ENCODE measurements at regions not wholly inside any gene's neighbourhood (a gene's known extent, or its start where the extent isn't known, plus 50 kb on each side); places are given as distances from the start of the nearest gene placed in this dataset.

DNA sequence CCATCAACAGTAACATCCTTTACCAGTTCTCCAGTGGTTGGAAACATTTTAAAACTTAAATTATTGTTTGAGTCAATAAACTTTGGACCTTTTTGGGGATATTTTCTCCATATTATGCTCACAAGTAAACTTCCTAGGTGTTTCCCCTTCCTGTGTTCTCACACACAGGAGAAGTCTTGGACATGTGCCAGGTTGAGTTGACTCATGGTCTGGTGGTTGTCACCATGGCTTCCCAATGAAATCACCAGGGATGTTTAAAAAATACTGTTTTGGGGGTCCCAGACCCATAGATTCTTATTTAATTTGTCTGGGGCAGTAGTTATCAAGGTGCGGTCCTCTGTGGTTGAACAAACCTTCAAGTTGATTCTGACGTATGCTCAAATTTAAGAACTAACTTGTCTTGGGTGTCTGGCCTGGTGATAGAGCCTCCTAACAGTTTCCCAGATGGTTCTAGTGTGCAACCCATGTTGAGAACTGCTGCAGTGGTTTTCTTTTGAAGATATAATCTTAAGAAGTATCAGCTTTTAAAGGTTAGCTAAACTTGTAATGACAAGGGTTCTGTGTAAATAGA, 291.8 kb downstream of the EDEM1 start:
- TF ChIP-seq, protein P1, sequence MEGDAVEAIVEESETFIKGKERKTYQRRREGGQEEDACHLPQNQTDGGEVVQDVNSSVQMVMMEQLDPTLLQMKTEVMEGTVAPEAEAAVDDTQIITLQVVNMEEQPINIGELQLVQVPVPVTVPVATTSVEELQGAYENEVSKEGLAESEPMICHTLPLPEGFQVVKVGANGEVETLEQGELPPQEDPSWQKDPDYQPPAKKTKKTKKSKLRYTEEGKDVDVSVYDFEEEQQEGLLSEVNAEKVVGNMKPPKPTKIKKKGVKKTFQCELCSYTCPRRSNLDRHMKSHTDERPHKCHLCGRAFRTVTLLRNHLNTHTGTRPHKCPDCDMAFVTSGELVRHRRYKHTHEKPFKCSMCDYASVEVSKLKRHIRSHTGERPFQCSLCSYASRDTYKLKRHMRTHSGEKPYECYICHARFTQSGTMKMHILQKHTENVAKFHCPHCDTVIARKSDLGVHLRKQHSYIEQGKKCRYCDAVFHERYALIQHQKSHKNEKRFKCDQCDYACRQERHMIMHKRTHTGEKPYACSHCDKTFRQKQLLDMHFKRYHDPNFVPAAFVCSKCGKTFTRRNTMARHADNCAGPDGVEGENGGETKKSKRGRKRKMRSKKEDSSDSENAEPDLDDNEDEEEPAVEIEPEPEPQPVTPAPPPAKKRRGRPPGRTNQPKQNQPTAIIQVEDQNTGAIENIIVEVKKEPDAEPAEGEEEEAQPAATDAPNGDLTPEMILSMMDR (IDR thresholded peaks at IDR 0.05; ENCODE audit: borderline replicate concordance, extremely low read depth, low read length, poor library complexity, severe bottlenecking): no peak
- no peak for TF ChIP-seq EZH2 (IDR thresholded peaks at IDR 0.05; ENCODE audit: borderline replicate concordance, low read depth, low read length, severe bottlenecking)

All from DND-41 (cell line).